A549 (cell line): ENCODE measurements at regions not wholly inside any gene's neighbourhood (a gene's known extent, or its start where the extent isn't known, plus 50 kb on each side); places are given as distances from the start of the nearest gene placed in this dataset.

Source experiments
- EP300 ChIP-seq, 2 experiments: fragments of >200 bp; sonication (Bioruptor Twin); formaldehyde crosslinking; IDR thresholded peaks; 2 replicates in 1 of 2; 3 replicates in 1 of 2; pipeline ENCODE4 v1.6.1; 2016 to 2017
- MYC ChIP-seq: IDR thresholded peaks from 2 replicates; pipeline ENCODE4 v1.6.1; 2012; ENCODE audit warnings: mild to moderate bottlenecking, inconsistent platforms, low read length, improper control_type of control experiment, borderline replicate concordance
- POLR2A ChIP-seq: IDR thresholded peaks from 2 replicates; pipeline ENCODE4 v1.6.1; 2012; ENCODE audit warnings: mild to moderate bottlenecking, low read length
- TF ChIP-seq, protein P1 (sequence below): fragments of >200 bp; sonication (Bioruptor Twin); formaldehyde crosslinking; IDR thresholded peaks from 3 replicates; pipeline ENCODE4 v1.5.1; 2016
- TF ChIP-seq, protein P2 (sequence below): fragments of 200-600 bp; sonication (generic); IDR thresholded peaks from 2 replicates; pipeline ENCODE4 v1.6.1; 2016; ENCODE audit warnings: antibody characterized with exemption, mild to moderate bottlenecking, moderate library complexity
- TF ChIP-seq, protein P3 (sequence below): fragments of 450-650 bp; IDR thresholded peaks from 2 replicates; pipeline ENCODE4 v1.6.1; 2014; ENCODE audit warnings: antibody characterized with exemption

DNA sequence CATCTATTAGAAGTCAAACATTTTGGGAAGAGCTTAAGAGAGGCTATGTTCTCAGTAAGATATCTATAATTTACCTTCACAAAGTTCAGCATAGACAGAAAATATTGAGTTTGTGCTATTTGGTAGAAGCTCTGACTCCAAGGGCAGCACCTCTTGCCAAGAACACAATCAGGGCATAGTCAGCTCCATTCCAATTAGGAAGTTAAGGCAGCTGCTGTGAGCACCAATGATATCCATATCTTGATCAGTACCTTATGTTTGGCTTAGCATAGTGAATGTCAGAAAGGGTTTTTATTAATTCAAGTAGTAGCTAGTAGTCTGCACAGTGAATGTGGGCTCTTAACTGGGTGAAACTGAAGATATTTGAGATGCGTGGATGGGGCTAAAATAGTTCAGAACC lies 86.4 kb upstream of the SPRED2 start:
- TF ChIP-seq, protein P1, sequence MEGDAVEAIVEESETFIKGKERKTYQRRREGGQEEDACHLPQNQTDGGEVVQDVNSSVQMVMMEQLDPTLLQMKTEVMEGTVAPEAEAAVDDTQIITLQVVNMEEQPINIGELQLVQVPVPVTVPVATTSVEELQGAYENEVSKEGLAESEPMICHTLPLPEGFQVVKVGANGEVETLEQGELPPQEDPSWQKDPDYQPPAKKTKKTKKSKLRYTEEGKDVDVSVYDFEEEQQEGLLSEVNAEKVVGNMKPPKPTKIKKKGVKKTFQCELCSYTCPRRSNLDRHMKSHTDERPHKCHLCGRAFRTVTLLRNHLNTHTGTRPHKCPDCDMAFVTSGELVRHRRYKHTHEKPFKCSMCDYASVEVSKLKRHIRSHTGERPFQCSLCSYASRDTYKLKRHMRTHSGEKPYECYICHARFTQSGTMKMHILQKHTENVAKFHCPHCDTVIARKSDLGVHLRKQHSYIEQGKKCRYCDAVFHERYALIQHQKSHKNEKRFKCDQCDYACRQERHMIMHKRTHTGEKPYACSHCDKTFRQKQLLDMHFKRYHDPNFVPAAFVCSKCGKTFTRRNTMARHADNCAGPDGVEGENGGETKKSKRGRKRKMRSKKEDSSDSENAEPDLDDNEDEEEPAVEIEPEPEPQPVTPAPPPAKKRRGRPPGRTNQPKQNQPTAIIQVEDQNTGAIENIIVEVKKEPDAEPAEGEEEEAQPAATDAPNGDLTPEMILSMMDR, result no peak
- TF ChIP-seq, protein P2, sequence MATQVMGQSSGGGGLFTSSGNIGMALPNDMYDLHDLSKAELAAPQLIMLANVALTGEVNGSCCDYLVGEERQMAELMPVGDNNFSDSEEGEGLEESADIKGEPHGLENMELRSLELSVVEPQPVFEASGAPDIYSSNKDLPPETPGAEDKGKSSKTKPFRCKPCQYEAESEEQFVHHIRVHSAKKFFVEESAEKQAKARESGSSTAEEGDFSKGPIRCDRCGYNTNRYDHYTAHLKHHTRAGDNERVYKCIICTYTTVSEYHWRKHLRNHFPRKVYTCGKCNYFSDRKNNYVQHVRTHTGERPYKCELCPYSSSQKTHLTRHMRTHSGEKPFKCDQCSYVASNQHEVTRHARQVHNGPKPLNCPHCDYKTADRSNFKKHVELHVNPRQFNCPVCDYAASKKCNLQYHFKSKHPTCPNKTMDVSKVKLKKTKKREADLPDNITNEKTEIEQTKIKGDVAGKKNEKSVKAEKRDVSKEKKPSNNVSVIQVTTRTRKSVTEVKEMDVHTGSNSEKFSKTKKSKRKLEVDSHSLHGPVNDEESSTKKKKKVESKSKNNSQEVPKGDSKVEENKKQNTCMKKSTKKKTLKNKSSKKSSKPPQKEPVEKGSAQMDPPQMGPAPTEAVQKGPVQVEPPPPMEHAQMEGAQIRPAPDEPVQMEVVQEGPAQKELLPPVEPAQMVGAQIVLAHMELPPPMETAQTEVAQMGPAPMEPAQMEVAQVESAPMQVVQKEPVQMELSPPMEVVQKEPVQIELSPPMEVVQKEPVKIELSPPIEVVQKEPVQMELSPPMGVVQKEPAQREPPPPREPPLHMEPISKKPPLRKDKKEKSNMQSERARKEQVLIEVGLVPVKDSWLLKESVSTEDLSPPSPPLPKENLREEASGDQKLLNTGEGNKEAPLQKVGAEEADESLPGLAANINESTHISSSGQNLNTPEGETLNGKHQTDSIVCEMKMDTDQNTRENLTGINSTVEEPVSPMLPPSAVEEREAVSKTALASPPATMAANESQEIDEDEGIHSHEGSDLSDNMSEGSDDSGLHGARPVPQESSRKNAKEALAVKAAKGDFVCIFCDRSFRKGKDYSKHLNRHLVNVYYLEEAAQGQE, result no peak
- TF ChIP-seq EP300 (IDR thresholded peaks at IDR 0.05), result no peak
- no peak for TF ChIP-seq POLR2A
- no peak for TF ChIP-seq MYC
- TF ChIP-seq, protein P3, sequence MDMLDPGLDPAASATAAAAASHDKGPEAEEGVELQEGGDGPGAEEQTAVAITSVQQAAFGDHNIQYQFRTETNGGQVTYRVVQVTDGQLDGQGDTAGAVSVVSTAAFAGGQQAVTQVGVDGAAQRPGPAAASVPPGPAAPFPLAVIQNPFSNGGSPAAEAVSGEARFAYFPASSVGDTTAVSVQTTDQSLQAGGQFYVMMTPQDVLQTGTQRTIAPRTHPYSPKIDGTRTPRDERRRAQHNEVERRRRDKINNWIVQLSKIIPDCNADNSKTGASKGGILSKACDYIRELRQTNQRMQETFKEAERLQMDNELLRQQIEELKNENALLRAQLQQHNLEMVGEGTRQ, result no peak
